KMS-11 (cell line): ENCODE measurements at regions not wholly inside any gene's neighbourhood (a gene's known extent, or its start where the extent isn't known, plus 50 kb on each side); places are given as distances from the start of the nearest gene placed in this dataset.

Experiments used
- H2AFZ ChIP-seq: fragments of 200-600 bp; sonication (generic); 2 replicates; pipeline ENCODE4 v1.6.1; 2016; ENCODE audit warnings: antibody characterized with exemption, mixed run types, low read depth
- H3K27ac ChIP-seq: fragments of 200-600 bp; sonication (generic); 2 replicates; pipeline ENCODE4 v1.6.1; 2016; ENCODE audit warnings: mild to moderate bottlenecking, mixed run types
- H3K27me3 ChIP-seq: fragments of 200-600 bp; sonication (generic); 2 replicates; pipeline ENCODE4 v1.6.1; 2017; ENCODE audit warnings: mild to moderate bottlenecking, low read depth, mixed run types, moderate library complexity; ENCODE audit not compliant: insufficient read depth
- H3K36me3 ChIP-seq: fragments of 200-600 bp; sonication (generic); 2 replicates; pipeline ENCODE4 v1.6.1; 2017; ENCODE audit warnings: mild to moderate bottlenecking, mixed run types; ENCODE audit not compliant: insufficient read depth
- H3K4me1 ChIP-seq: fragments of 200-600 bp; sonication (generic); 2 replicates; pipeline ENCODE4 v1.6.1; 2016; ENCODE audit warnings: mild to moderate bottlenecking, low read depth, mixed run types; ENCODE audit not compliant: poor library complexity, severe bottlenecking
- H3K4me2 ChIP-seq: fragments of 200-600 bp; sonication (generic); 2 replicates; pipeline ENCODE4 v1.7.0; 2016; ENCODE audit warnings: mild to moderate bottlenecking, mixed run types
- H3K4me3 ChIP-seq: fragments of 200-600 bp; sonication (generic); IDR thresholded peaks from 2 replicates; pipeline ENCODE4 v1.6.1; 2017; ENCODE audit warnings: low read depth, low read length, mixed read lengths; ENCODE audit not compliant: insufficient read depth
- H3K79me2 ChIP-seq: fragments of 200-600 bp; sonication (generic); 2 replicates; pipeline ENCODE4 v1.6.1; 2016; ENCODE audit warnings: low read depth, mixed run types; ENCODE audit not compliant: insufficient read depth
- H3K9ac ChIP-seq: fragments of 200-600 bp; sonication (generic); 2 replicates; pipeline ENCODE4 v1.6.1; 2016; ENCODE audit warnings: mild to moderate bottlenecking, mixed run types
- H4K20me1 ChIP-seq: fragments of 200-600 bp; sonication (generic); 2 replicates; pipeline ENCODE4 v1.6.1; 2016; ENCODE audit warnings: mild to moderate bottlenecking, mixed run types; ENCODE audit not compliant: insufficient read depth
- TF ChIP-seq, protein P1 (sequence below): fragments of 200-600 bp; sonication (generic); conservative IDR thresholded peaks from 2 replicates; pipeline ENCODE4 v1.6.1; 2017; ENCODE audit warnings: low read depth, mild to moderate bottlenecking, antibody characterized with exemption, low read length, moderate library complexity, mixed read lengths

GRCh38 chr2:65553504-65554074 is 121.2 kb upstream of the SPRED2 start:
- peaks cover 10% of the 10 kb centered on the region for H3K4me1 ChIP-seq
- H2AFZ ChIP-seq: peak overlapping the region; percentile 76
- no peaks in the 10 kb centered on the region for H3K79me2 ChIP-seq
- no peaks in the 10 kb centered on the region for H3K27me3 ChIP-seq
- no peak overlapping the region for H3K27ac ChIP-seq
- H4K20me1 ChIP-seq: no peaks in the 10 kb centered on the region
- TF ChIP-seq, protein P1, sequence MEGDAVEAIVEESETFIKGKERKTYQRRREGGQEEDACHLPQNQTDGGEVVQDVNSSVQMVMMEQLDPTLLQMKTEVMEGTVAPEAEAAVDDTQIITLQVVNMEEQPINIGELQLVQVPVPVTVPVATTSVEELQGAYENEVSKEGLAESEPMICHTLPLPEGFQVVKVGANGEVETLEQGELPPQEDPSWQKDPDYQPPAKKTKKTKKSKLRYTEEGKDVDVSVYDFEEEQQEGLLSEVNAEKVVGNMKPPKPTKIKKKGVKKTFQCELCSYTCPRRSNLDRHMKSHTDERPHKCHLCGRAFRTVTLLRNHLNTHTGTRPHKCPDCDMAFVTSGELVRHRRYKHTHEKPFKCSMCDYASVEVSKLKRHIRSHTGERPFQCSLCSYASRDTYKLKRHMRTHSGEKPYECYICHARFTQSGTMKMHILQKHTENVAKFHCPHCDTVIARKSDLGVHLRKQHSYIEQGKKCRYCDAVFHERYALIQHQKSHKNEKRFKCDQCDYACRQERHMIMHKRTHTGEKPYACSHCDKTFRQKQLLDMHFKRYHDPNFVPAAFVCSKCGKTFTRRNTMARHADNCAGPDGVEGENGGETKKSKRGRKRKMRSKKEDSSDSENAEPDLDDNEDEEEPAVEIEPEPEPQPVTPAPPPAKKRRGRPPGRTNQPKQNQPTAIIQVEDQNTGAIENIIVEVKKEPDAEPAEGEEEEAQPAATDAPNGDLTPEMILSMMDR: peak; percentile 4; the same call in 1 of the 2 replicates
- no peaks in the 10 kb centered on the region for H3K36me3 ChIP-seq
- H3K4me3 ChIP-seq: no peak overlapping the region
- no peak overlapping the region for H3K9ac ChIP-seq
- H3K4me2 ChIP-seq: peak overlapping the region; percentile 40; the same call in 1 of the 2 replicates

GRCh38 chr2:65551528-65551927 is 119.1 kb upstream of the SPRED2 start:
- Histone ChIP-seq H3K36me3 (no peaks in the 10 kb centered on the region), H3K79me2 (no peaks in the 10 kb centered on the region), H3K4me1 (peaks cover 10% of the 10 kb centered on the region), H3K9ac (no peak overlapping the region), H3K27ac (no peak overlapping the region), H3K4me2 (no peak overlapping the region), H2AFZ (no peak overlapping the region), H4K20me1 (no peaks in the 10 kb centered on the region), H3K27me3 (no peaks in the 10 kb centered on the region), H3K4me3 (no peak overlapping the region)
- TF ChIP-seq, protein P1: no peak

- Histone ChIP-seq H2AFZ (no peak overlapping the region), H3K4me2 (no peak overlapping the region), H3K27me3 (no peaks in the 10 kb centered on the region), H3K79me2 (no peaks in the 10 kb centered on the region), H3K27ac (no peak overlapping the region), H3K4me1 (peaks cover 10% of the 10 kb centered on the region), H3K4me3 (no peak overlapping the region), H3K9ac (no peak overlapping the region), H3K36me3 (no peaks in the 10 kb centered on the region), H4K20me1 (no peaks in the 10 kb centered on the region)
- TF ChIP-seq, protein P1: no peak
Measured at GRCh38 chr2:65550246-65550645, 117.8 kb upstream of the SPRED2 start.

GRCh38 chr2:65549631-65550030 is 117.2 kb upstream of the SPRED2 start:
- TF ChIP-seq, protein P1: no peak
- Histone ChIP-seq H3K4me3 (no peak overlapping the region), H3K27ac (no peak overlapping the region), H3K79me2 (no peaks in the 10 kb centered on the region), H3K9ac (no peak overlapping the region), H4K20me1 (no peaks in the 10 kb centered on the region), H3K27me3 (no peaks in the 10 kb centered on the region), H3K4me2 (no peak overlapping the region), H2AFZ (no peak overlapping the region), H3K4me1 (peaks cover 10% of the 10 kb centered on the region), H3K36me3 (no peaks in the 10 kb centered on the region)
